ENCODE measurements at regions not wholly inside any gene's neighbourhood (a gene's known extent, or its start where the extent isn't known, plus 50 kb on each side); places are given as distances from the start of the nearest gene placed in this dataset.

DNA sequence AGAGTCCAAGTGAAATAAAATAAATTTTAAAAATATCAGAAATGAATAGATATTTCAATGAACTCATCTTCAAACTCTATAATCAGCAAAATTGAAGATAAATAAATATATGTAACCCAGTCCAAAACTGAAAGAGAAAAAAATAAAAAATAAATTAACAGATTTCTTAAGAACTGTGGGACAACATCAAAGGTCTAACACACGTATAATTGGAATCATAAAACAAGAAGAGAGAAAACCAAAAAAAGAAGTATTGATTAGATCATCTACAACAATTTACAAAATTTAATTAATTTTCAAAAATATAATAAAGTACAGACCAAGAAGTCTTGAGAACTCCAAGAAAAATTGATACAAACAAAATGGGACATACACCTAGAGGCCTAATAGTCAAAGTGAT lies 625.8 kb upstream of the SORCS1 start:
- ATAC-seq (ENCODE audit: low read depth) (no peak), DNase-seq (ENCODE audit: low spot score) (no peak)
- Histone ChIP-seq H3K9me3 (ENCODE audit: severe bottlenecking) (peaks cover 4% of the 10 kb centered on the region), H3K36me3 (ENCODE audit: low read depth) (no peaks in the 10 kb centered on the region), H3K27me3 (ENCODE audit: insufficient read depth, poor library complexity, severe bottlenecking) (no peaks in the 10 kb centered on the region), H3K4me1 (ENCODE audit: insufficient read depth, poor library complexity, severe bottlenecking) (no peaks in the 10 kb centered on the region), H3K4me3 (ENCODE audit: severe bottlenecking) (no peak overlapping the region), H3K27ac (ENCODE audit: poor library complexity, severe bottlenecking) (no peak overlapping the region)
- TF ChIP-seq, protein P1, sequence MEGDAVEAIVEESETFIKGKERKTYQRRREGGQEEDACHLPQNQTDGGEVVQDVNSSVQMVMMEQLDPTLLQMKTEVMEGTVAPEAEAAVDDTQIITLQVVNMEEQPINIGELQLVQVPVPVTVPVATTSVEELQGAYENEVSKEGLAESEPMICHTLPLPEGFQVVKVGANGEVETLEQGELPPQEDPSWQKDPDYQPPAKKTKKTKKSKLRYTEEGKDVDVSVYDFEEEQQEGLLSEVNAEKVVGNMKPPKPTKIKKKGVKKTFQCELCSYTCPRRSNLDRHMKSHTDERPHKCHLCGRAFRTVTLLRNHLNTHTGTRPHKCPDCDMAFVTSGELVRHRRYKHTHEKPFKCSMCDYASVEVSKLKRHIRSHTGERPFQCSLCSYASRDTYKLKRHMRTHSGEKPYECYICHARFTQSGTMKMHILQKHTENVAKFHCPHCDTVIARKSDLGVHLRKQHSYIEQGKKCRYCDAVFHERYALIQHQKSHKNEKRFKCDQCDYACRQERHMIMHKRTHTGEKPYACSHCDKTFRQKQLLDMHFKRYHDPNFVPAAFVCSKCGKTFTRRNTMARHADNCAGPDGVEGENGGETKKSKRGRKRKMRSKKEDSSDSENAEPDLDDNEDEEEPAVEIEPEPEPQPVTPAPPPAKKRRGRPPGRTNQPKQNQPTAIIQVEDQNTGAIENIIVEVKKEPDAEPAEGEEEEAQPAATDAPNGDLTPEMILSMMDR (IDR thresholded peaks at IDR 0.05; ENCODE audit: poor library complexity, severe bottlenecking) = no peak

DNA sequence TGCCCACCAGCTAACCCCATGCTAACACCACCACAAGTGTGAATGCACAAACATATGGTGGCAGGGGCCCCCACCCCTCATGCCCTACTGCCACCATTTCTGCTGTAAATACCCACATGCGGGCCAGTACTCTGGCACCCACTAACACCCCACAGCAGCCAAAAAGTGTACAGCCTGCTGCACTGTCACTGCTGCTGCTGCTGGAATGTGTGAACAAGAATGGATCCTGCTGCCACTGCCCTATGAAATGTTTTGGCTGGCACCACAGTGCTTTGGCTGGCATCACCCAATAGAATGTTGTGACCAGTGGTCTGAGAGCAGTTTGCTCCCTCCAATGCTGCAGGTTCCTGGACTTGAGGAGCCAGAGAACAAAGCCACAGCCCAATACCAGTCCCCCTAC lies 606.6 kb upstream of the SORCS1 start:
- TF ChIP-seq, protein P1 (IDR thresholded peaks at IDR 0.05; ENCODE audit: poor library complexity, severe bottlenecking) = no peak
- H3K4me3 ChIP-seq (ENCODE audit: severe bottlenecking) = no peak overlapping the region
- H3K36me3 ChIP-seq (ENCODE audit: low read depth) = no peaks in the 10 kb centered on the region
- H3K4me1 ChIP-seq (ENCODE audit: insufficient read depth, poor library complexity, severe bottlenecking) = no peaks in the 10 kb centered on the region
- no peak overlapping the region for H3K27ac ChIP-seq (ENCODE audit: poor library complexity, severe bottlenecking)
- ATAC-seq (ENCODE audit: low read depth) = no peak
- no peak for DNase-seq (ENCODE audit: low spot score)
- no peaks in the 10 kb centered on the region for H3K9me3 ChIP-seq (ENCODE audit: severe bottlenecking)
- no peaks in the 10 kb centered on the region for H3K27me3 ChIP-seq (ENCODE audit: insufficient read depth, poor library complexity, severe bottlenecking)

DNA sequence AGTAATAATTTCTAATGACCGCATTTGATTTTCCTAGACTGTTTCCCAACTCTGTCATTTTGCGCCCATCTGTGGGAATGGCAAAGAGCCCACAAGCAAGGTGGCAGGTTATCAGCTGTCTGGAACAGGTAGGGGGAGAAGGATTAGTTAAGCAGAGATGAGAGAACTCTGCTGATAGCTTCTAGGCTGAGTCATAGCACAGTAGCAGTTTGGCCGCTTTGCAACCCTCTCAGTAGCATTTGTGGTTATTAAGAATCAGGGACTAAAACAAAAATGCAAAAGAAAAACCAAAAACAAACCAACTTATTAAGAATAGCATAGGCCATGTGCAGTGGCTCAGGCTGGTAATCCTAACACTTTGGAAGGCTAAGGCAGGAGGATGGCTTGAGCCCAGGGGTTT lies 602.7 kb upstream of the SORCS1 start:
- Histone ChIP-seq H3K9me3 (ENCODE audit: severe bottlenecking) (no peaks in the 10 kb centered on the region), H3K4me1 (ENCODE audit: insufficient read depth, poor library complexity, severe bottlenecking) (no peaks in the 10 kb centered on the region), H3K36me3 (ENCODE audit: low read depth) (no peaks in the 10 kb centered on the region), H3K27me3 (ENCODE audit: insufficient read depth, poor library complexity, severe bottlenecking) (no peaks in the 10 kb centered on the region), H3K27ac (ENCODE audit: poor library complexity, severe bottlenecking) (no peak overlapping the region), H3K4me3 (ENCODE audit: severe bottlenecking) (no peak overlapping the region)
- TF ChIP-seq, protein P1 (IDR thresholded peaks at IDR 0.05; ENCODE audit: poor library complexity, severe bottlenecking) = no peak
- ATAC-seq (ENCODE audit: low read depth) (no peak), DNase-seq (ENCODE audit: low spot score) (no peak)

DNA sequence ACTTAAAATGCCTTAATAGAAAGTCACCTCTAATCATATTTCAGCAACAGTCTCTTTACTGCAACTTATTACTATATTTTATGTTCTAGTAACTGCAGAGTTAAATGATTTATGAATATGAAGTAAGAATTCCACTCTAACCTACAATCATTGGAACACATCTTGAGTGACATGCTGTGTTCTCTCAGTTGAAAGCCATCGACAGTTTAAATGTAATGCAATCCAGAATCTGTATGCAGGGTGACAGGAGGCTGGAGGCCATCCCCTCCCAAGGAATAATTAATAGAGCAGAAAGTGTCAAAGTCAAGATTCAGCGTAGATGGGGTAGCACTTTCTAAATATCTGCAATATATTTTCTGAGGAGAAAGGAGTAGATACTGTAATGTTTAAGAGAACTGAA lies 590.3 kb upstream of the SORCS1 start:
- H3K27me3 ChIP-seq (ENCODE audit: insufficient read depth, poor library complexity, severe bottlenecking) = no peaks in the 10 kb centered on the region
- no peaks in the 10 kb centered on the region for H3K4me1 ChIP-seq (ENCODE audit: insufficient read depth, poor library complexity, severe bottlenecking)
- H3K9me3 ChIP-seq (ENCODE audit: severe bottlenecking) = no peaks in the 10 kb centered on the region
- TF ChIP-seq, protein P1 (IDR thresholded peaks at IDR 0.05; ENCODE audit: poor library complexity, severe bottlenecking) = no peak
- ATAC-seq (ENCODE audit: low read depth) (no peak), DNase-seq (ENCODE audit: low spot score) (no peak)
- no peak overlapping the region for H3K27ac ChIP-seq (ENCODE audit: poor library complexity, severe bottlenecking)
- H3K4me3 ChIP-seq (ENCODE audit: severe bottlenecking) = no peak overlapping the region
- H3K36me3 ChIP-seq (ENCODE audit: low read depth) = no peaks in the 10 kb centered on the region

DNA sequence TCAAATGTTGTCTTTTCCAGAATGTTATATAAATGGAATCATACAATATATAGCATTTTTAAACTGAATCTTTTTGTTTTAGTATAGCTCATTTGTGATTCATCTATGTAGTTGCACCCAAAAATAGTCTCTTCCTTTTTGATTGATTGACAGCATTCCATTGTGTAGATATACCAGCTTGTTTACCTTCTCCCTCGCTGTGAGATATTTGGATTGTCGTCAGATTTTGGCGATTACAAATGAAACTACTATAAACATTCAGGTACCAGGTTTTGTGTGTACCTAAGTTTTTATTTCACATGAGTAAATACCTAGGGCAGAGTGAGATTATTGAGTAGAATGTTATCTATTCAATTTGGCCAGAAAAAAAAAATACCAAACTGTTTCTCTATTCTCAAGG lies 584.7 kb upstream of the SORCS1 start:
- DNase-seq (ENCODE audit: low spot score) (no peak), ATAC-seq (ENCODE audit: low read depth) (no peak)
- TF ChIP-seq, protein P1 (IDR thresholded peaks at IDR 0.05; ENCODE audit: poor library complexity, severe bottlenecking) = no peak
- Histone ChIP-seq H3K27ac (ENCODE audit: poor library complexity, severe bottlenecking) (no peak overlapping the region), H3K4me3 (ENCODE audit: severe bottlenecking) (no peak overlapping the region), H3K27me3 (ENCODE audit: insufficient read depth, poor library complexity, severe bottlenecking) (no peaks in the 10 kb centered on the region), H3K9me3 (ENCODE audit: severe bottlenecking) (no peaks in the 10 kb centered on the region), H3K36me3 (ENCODE audit: low read depth) (no peaks in the 10 kb centered on the region), H3K4me1 (ENCODE audit: insufficient read depth, poor library complexity, severe bottlenecking) (no peaks in the 10 kb centered on the region)
